ENCODE measurements at regions not wholly inside any gene's neighbourhood (a gene's known extent, or its start where the extent isn't known, plus 50 kb on each side); places are given as distances from the start of the nearest gene placed in this dataset.

- intact Hi-C loops (cut with DNase I): no loop called here
- DNase-seq (ENCODE audit: low spot score): peak; percentile 61
Observed at GRCh38 chr4:1460967-1461868, 55.0 kb upstream of the NKX1-1 start.

- peak; percentile 75 for DNase-seq (ENCODE audit: low spot score)
- intact Hi-C loops (cut with DNase I): no loop called here
Observed at GRCh38 chr4:1459722-1460511, 53.7 kb upstream of the NKX1-1 start.

GRCh38 chr4:1459081-1459721, 53.0 kb upstream of the NKX1-1 start:
- intact Hi-C loops (cut with DNase I): no loop called here
- DNase-seq (ENCODE audit: low spot score): peak; percentile 64

GRCh38 chr4:1458581-1458980, 52.3 kb upstream of the NKX1-1 start:
- intact Hi-C loops (cut with DNase I): no loop called here

More at GRCh38 chr4:1458581-1458980, 52.3 kb upstream of the NKX1-1 start:
- peak; percentile 63 for DNase-seq (ENCODE audit: low spot score)

All from posterior vena cava (tissue), 2 donors.